ENCODE measurements at regions not wholly inside any gene's neighbourhood (a gene's known extent, or its start where the extent isn't known, plus 50 kb on each side); places are given as distances from the start of the nearest gene placed in this dataset.

DNA sequence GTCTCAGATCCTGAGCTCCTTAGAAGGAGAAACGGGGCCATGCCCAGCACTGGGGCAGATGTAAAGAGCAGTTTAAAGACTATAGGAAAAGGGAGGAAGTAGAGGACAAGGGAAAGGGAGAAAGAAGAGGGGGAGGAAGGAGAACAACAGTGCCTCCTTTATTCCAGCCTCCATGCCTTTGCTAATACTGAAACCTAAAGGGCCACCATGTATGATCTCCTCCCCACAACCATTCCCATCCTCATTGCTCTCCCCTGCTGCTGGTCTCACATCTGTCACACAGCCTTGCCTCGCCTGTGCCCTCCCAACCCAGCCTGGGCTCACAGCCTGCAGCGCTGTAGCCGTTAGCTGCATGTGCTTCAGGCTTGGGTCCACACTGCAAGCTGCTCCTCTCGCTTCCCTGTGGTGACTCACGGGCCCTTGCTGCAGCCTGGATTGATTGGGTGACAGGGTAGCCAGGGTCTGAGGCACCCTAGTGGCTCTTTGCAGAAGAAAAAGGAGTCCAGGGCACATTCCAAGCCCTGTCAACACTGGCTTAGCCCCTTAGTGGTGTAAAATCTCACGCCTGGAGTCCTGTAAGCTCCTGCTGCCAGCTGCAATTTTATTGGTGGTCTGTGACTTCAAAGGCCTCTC, 281.9 kb downstream of the SRBD1 start:
- H3K4me3 Mint-ChIP-seq = no peak overlapping the region
- no peak overlapping the region for H3K27ac ChIP-seq (ENCODE audit: low read depth, low read length)
- peaks cover 0 to 9% (median 5%) of the 10 kb centered on the region in 5 donors for H3K27me3 Mint-ChIP-seq
- ATAC-seq (no peak), DNase-seq (no peak)
- H3K4me3 ChIP-seq (ENCODE audit: low read length) = no peak overlapping the region
- no peak overlapping the region for H3K27ac Mint-ChIP-seq
- no peaks in the 10 kb centered on the region for H3K36me3 Mint-ChIP-seq
- no peaks in the 10 kb centered on the region for H3K4me1 ChIP-seq (ENCODE audit: control insufficient read depth in 2 of 2, insufficient read depth in 2 of 2, low read length in 2 of 2)
- H3K36me3 ChIP-seq (ENCODE audit: control insufficient read depth in 2 of 3, insufficient read depth in 3 of 3, low read length in 3 of 3) = no peaks in the 10 kb centered on the region
- H3K9me3 ChIP-seq (ENCODE audit: control insufficient read depth in 2 of 3, low read length in 3 of 3) = no peaks in the 10 kb centered on the region
- H3K9me3 Mint-ChIP-seq = peaks cover 0 to 3% (median 0%) of the 10 kb centered on the region in 11 donors
- H3K4me1 Mint-ChIP-seq = no peaks in the 10 kb centered on the region
- H3K27me3 ChIP-seq (ENCODE audit: control insufficient read depth in 2 of 2, insufficient read depth in 2 of 2, low read length in 2 of 2) = no peaks in the 10 kb centered on the region
- ChIA-PET CTCF (interaction anchor here (0.7 kb wide), 1 partner anchor 9 kb away, joined by 3 read pairs; no protein-coding TSS in a partner anchor), POLR2A (no interaction called here)
- intact Hi-C loops (cut with micrococcal nuclease) = no loop called here

DNA sequence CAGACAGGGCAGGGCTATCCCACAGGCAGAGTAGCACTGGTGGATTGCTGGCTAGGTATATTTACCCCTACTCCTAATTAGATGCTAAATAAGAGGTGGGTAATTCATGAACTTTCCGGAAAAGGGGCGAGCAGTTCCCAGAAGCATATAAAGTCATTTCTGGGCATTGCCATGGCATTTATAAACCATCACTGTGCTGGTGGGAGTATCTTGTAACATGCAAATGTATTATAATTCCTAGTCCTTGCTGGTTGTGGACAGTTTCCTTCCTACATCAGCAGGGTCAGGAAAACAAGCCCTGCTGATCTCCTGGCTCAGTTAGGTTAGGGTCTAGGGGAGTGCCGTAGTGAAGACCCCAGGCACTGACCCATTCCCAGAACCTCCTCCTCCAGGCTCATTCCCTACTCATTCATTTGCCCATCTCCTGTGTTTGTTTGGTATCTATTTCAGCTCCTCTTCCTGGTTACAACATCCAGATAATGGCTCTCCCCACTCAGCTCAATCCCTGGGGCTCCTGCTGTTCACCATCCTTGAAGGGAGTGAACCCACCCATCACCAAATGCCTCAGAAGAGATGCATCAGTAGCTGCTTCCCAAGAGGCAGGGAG, 282.7 kb downstream of the SRBD1 start:
- Histone ChIP-seq H3K36me3 (ENCODE audit: control insufficient read depth in 2 of 3, insufficient read depth in 3 of 3, low read length in 3 of 3) (no peaks in the 10 kb centered on the region), H3K27me3 (ENCODE audit: control insufficient read depth in 2 of 2, insufficient read depth in 2 of 2, low read length in 2 of 2) (no peaks in the 10 kb centered on the region), H3K4me3 (ENCODE audit: low read length) (no peak overlapping the region), H3K9me3 (ENCODE audit: control insufficient read depth in 2 of 3, low read length in 3 of 3) (no peaks in the 10 kb centered on the region), H3K4me1 (ENCODE audit: control insufficient read depth in 2 of 2, insufficient read depth in 2 of 2, low read length in 2 of 2) (no peaks in the 10 kb centered on the region), H3K27ac (ENCODE audit: low read depth, low read length) (no peak overlapping the region)
- H3K4me1 Mint-ChIP-seq = no peaks in the 10 kb centered on the region
- H3K36me3 Mint-ChIP-seq = no peaks in the 10 kb centered on the region
- H3K27ac Mint-ChIP-seq = no peak overlapping the region
- ChIA-PET CTCF (no interaction called here), POLR2A (no interaction called here)
- peaks cover 0 to 13% (median 9%) of the 10 kb centered on the region in 5 donors for H3K27me3 Mint-ChIP-seq
- ATAC-seq (no peak), DNase-seq (no peak)
- H3K9me3 Mint-ChIP-seq = peaks cover 0 to 6% (median 0%) of the 10 kb centered on the region in 11 donors
- no peak overlapping the region for H3K4me3 Mint-ChIP-seq
- intact Hi-C loops (cut with micrococcal nuclease) = no loop called here

DNA sequence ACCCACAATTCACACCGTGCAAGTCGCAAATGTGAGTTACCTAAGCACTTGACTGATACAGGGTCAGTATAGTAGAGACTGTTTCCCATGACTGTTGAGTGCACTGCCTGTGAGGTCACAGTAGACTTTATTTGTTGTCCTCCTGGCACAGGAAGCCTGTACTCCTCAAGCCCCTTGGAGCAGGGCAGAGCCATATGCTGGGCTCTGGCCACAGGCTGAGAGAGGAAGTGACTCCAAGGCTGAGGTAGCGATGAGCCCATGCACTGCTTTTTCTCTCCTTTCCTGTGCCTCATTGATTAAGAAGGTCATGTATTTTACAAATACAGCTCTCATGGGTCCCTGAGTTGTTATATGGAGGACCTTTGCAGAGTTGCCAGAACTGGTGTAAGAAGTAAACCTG, 287.7 kb downstream of the SRBD1 start:
- Histone ChIP-seq H3K4me3 (ENCODE audit: low read length) (no peak overlapping the region), H3K27me3 (ENCODE audit: control insufficient read depth in 2 of 2, insufficient read depth in 2 of 2, low read length in 2 of 2) (no peaks in the 10 kb centered on the region), H3K27ac (ENCODE audit: low read depth, low read length) (no peak overlapping the region), H3K9me3 (ENCODE audit: control insufficient read depth in 2 of 3, low read length in 3 of 3) (no peaks in the 10 kb centered on the region), H3K4me1 (ENCODE audit: control insufficient read depth in 2 of 2, insufficient read depth in 2 of 2, low read length in 2 of 2) (no peaks in the 10 kb centered on the region), H3K36me3 (ENCODE audit: control insufficient read depth in 2 of 3, insufficient read depth in 3 of 3, low read length in 3 of 3) (no peaks in the 10 kb centered on the region)
- Mint-ChIP-seq H3K9me3 (peaks cover 0 to 6% (median 0%) of the 10 kb centered on the region in 11 donors), H3K27me3 (peaks cover 0 to 19% (median 8%) of the 10 kb centered on the region in 5 donors), H3K4me3 (no peak overlapping the region), H3K27ac (no peak overlapping the region), H3K36me3 (no peaks in the 10 kb centered on the region), H3K4me1 (peaks cover 0 to 5% (median 0%) of the 10 kb centered on the region in 7 donors)
- CTCF ChIA-PET = no interaction called here
- ATAC-seq (no peak), DNase-seq (no peak)
- intact Hi-C loops (cut with micrococcal nuclease) = no loop called here
- POLR2A ChIA-PET = no interaction called here

DNA sequence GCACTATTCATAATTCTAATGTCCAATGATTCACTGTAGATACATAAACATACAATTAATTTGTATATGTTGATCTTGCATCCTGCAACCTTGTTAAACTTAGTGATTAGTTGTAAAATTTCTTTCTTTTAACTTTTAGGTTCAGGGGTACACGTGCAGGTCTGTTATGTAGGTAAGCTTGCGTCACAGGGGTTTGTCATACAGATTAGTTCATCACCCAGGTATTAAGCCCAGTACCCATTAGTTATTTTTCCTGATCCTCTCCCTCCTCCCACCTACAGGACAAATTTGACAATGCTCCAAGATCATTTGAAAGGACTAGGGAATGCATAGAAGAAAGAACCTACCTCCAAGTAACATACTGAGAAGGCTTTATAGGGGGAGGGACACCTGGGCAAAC, 290.1 kb downstream of the SRBD1 start:
- ChIA-PET CTCF (no interaction called here), POLR2A (no interaction called here)
- no peak for ATAC-seq
- H3K36me3 ChIP-seq (ENCODE audit: control insufficient read depth in 2 of 3, insufficient read depth in 3 of 3, low read length in 3 of 3) = no peaks in the 10 kb centered on the region
- peaks cover 0 to 5% (median 0%) of the 10 kb centered on the region in 7 donors for H3K4me1 Mint-ChIP-seq
- H3K27me3 ChIP-seq (ENCODE audit: control insufficient read depth in 2 of 2, insufficient read depth in 2 of 2, low read length in 2 of 2) = no peaks in the 10 kb centered on the region
- peaks cover 0 to 6% (median 0%) of the 10 kb centered on the region in 11 donors for H3K9me3 Mint-ChIP-seq
- H3K9me3 ChIP-seq (ENCODE audit: control insufficient read depth in 2 of 3, low read length in 3 of 3) = no peaks in the 10 kb centered on the region
- no peak overlapping the region for H3K27ac ChIP-seq (ENCODE audit: low read depth, low read length)
- no peak overlapping the region for H3K4me3 ChIP-seq (ENCODE audit: low read length)
- H3K4me3 Mint-ChIP-seq = no peak overlapping the region
- H3K4me1 ChIP-seq (ENCODE audit: control insufficient read depth in 2 of 2, insufficient read depth in 2 of 2, low read length in 2 of 2) = no peaks in the 10 kb centered on the region
- DNase-seq = no peak
- intact Hi-C loops (cut with micrococcal nuclease) = no loop called here
- no peak overlapping the region for H3K27ac Mint-ChIP-seq
- peaks cover 0 to 18% (median 7%) of the 10 kb centered on the region in 5 donors for H3K27me3 Mint-ChIP-seq
- H3K36me3 Mint-ChIP-seq = no peaks in the 10 kb centered on the region

DNA sequence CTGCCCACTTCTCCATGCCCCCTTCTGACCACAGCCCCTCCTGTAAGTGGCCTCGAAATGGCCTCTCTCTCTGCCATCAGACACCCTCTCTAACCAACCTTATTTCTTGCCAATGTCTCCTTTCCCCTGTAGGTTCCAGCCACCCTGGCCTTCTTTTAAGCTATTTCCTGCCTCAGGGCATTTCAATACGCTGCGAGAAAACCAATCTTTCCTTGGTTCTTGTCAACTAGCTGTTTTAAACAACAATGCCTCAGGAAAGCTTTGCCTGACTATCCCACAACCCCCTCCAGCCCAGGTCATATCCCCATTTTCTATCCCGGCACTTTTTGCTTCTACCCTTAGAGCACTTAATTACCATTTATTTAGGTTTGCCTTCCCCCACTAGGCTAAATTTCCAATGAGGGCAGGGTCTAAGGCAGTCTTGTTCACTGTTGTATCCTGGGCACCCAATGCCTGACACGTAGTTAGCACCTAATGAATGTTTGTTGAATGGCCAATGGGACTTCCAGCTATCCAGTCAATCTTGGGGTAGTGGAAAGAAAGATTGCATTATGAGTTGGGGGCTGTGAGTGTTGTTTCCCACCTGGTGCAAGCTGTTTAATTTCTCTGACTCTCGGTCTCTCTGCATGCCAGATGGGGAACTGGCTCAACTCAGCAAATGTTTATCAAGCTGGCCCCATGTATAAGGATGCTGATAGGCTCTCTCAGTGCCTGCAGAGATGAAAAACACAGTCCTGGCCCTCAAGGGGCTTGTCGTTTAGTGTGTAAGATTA, 291.2 kb downstream of the SRBD1 start:
- Histone ChIP-seq H3K9me3 (ENCODE audit: control insufficient read depth in 2 of 3, low read length in 3 of 3) (no peaks in the 10 kb centered on the region), H3K27me3 (ENCODE audit: control insufficient read depth in 2 of 2, insufficient read depth in 2 of 2, low read length in 2 of 2) (no peaks in the 10 kb centered on the region), H3K36me3 (ENCODE audit: control insufficient read depth in 2 of 3, insufficient read depth in 3 of 3, low read length in 3 of 3) (no peaks in the 10 kb centered on the region), H3K4me3 (ENCODE audit: low read length) (no peak overlapping the region), H3K4me1 (ENCODE audit: control insufficient read depth in 2 of 2, insufficient read depth in 2 of 2, low read length in 2 of 2) (no peaks in the 10 kb centered on the region), H3K27ac (ENCODE audit: low read depth, low read length) (no peak overlapping the region)
- Mint-ChIP-seq H3K36me3 (no peaks in the 10 kb centered on the region), H3K27ac (no peak overlapping the region), H3K4me1 (peaks cover 0 to 5% (median 0%) of the 10 kb centered on the region in 7 donors), H3K27me3 (peaks cover 0 to 18% (median 4%) of the 10 kb centered on the region in 5 donors), H3K9me3 (peaks cover 0 to 6% (median 0%) of the 10 kb centered on the region in 11 donors), H3K4me3 (no peak overlapping the region)
- intact Hi-C loops (cut with micrococcal nuclease) = no loop called here
- DNase-seq (no peak), ATAC-seq (no peak)
- POLR2A ChIA-PET = no interaction called here
- CTCF ChIA-PET = interaction anchor here (0.6 kb wide), 1 partner anchor 10 kb away, joined by 3 read pairs; no protein-coding TSS in a partner anchor

DNA sequence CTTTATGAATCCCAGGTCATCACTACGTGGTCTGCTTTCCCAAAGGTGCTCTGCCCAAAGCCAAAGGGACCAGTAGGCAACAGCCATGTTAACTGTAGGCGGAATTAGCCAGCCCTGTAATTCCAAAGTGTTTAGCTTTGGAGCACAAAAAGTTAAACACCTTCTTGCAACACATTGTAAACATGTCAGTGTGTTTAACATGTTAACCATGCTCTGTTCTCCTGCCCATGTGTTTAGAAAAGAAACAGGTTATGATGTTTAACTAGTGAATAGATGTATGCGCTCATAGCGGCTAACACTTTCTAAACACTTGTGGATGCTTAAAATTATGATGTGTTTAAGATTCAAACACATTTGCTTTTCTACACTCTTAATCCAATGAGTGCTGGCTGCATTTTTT, 292.4 kb downstream of the SRBD1 start:
- ChIA-PET POLR2A (no interaction called here), CTCF (no interaction called here)
- Mint-ChIP-seq H3K9me3 (peaks cover 0 to 4% (median 0%) of the 10 kb centered on the region in 11 donors), H3K27ac (no peak overlapping the region), H3K27me3 (peaks cover 0 to 15% (median 3%) of the 10 kb centered on the region in 5 donors), H3K4me1 (peaks cover 0 to 5% (median 0%) of the 10 kb centered on the region in 7 donors), H3K4me3 (no peak overlapping the region), H3K36me3 (no peaks in the 10 kb centered on the region)
- H3K27ac ChIP-seq (ENCODE audit: low read depth, low read length) = no peak overlapping the region
- H3K4me3 ChIP-seq (ENCODE audit: low read length) = no peak overlapping the region
- no peaks in the 10 kb centered on the region for H3K9me3 ChIP-seq (ENCODE audit: control insufficient read depth in 2 of 3, low read length in 3 of 3)
- no peak for DNase-seq
- H3K4me1 ChIP-seq (ENCODE audit: control insufficient read depth in 2 of 2, insufficient read depth in 2 of 2, low read length in 2 of 2) = no peaks in the 10 kb centered on the region
- intact Hi-C loops (cut with micrococcal nuclease) = no loop called here
- no peaks in the 10 kb centered on the region for H3K36me3 ChIP-seq (ENCODE audit: control insufficient read depth in 2 of 3, insufficient read depth in 3 of 3, low read length in 3 of 3)
- ATAC-seq = no peak
- no peaks in the 10 kb centered on the region for H3K27me3 ChIP-seq (ENCODE audit: control insufficient read depth in 2 of 2, insufficient read depth in 2 of 2, low read length in 2 of 2)
